GM12873 (cell line): ENCODE measurements at regions not wholly inside any gene's neighbourhood (a gene's known extent, or its start where the extent isn't known, plus 50 kb on each side); places are given as distances from the start of the nearest gene placed in this dataset.

Experiments used
- TF ChIP-seq, protein P1 (sequence below): IDR thresholded peaks from 2 replicates; pipeline ENCODE4 v1.5.1; 2012; ENCODE audit warnings: low read depth, mild to moderate bottlenecking, moderate library complexity, low read length, control low read depth; ENCODE audit not compliant: insufficient read depth; ENCODE audit errors: missing control alignments

- TF ChIP-seq, protein P1, sequence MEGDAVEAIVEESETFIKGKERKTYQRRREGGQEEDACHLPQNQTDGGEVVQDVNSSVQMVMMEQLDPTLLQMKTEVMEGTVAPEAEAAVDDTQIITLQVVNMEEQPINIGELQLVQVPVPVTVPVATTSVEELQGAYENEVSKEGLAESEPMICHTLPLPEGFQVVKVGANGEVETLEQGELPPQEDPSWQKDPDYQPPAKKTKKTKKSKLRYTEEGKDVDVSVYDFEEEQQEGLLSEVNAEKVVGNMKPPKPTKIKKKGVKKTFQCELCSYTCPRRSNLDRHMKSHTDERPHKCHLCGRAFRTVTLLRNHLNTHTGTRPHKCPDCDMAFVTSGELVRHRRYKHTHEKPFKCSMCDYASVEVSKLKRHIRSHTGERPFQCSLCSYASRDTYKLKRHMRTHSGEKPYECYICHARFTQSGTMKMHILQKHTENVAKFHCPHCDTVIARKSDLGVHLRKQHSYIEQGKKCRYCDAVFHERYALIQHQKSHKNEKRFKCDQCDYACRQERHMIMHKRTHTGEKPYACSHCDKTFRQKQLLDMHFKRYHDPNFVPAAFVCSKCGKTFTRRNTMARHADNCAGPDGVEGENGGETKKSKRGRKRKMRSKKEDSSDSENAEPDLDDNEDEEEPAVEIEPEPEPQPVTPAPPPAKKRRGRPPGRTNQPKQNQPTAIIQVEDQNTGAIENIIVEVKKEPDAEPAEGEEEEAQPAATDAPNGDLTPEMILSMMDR: no peak
Measured at GRCh38 chr11:116353589-116353988, 419.2 kb downstream of the BUD13 start.

GRCh38 chr11:116352881-116353280, 419.9 kb downstream of the BUD13 start:
- TF ChIP-seq, protein P1: no peak

- TF ChIP-seq, protein P1: no peak
Measured at GRCh38 chr11:116348226-116348625, 424.6 kb downstream of the BUD13 start.

DNA sequence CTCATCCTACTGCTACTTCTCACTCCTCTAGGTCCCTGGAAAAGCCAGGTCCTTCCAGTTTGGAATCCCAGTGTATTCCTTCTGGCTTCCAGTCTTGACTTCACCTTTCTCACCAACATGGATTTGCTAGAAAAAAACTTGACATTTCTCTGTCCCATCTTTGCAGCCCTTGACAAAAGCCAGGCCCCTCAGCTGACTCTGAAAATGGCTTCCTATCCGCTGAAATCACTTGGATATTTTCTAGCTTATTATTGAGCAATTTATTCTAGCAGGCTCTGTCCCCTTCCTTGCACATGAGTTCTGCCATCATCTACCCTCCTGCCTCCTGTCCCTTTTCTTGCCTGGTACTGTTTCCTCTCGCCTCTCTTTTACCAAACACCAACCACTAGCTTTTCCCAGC, 427.2 kb downstream of the BUD13 start:
- TF ChIP-seq, protein P1: no peak

GRCh38 chr11:116344601-116345000, 428.2 kb downstream of the BUD13 start:
- TF ChIP-seq, protein P1: no peak

DNA sequence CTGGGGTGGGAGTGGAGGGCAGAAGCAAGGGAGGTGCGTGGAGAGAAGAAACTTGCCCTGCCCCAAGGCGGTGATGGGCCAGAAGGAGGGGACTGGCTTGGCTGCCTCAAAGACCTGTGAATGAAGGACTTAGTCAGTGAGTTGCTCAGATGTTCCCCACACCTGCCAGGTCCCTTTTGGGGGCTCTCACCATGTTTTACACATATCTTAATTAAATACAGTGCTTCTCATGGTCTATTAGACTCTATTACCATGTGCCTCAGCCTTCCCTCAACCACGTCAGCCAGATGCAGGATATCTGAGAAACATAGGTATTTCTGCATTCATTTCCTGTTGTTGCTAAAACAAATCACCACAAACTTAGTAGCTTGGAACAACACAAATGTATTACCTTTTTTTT, 429.5 kb downstream of the BUD13 start:
- TF ChIP-seq, protein P1: no peak

DNA sequence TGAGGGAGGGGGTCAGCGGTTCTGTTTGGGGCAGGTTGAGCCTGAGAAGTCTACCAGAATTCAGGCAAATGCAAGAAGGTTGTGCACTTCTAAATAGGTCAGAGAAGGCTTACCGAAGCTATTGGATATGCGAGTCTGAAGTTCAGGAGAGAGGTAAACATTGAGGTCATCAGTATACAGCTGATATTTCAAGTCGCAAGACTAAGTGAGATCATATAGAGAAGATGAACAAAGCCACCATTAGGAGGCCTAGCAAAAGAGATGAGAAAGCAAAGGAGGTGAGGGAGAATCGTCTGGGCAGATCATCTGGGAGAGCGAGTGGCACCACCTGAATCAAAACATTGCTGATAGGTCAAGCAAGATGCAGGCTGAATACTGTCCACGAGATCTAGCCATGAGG, 430.6 kb downstream of the BUD13 start:
- TF ChIP-seq, protein P1: no peak
